Neural crest cell (in vitro differentiated cells): ENCODE measurements at regions not wholly inside any gene's neighbourhood (a gene's known extent, or its start where the extent isn't known, plus 50 kb on each side); places are given as distances from the start of the nearest gene placed in this dataset.
A peak's percentile ranks its signal among the peaks of the same experiment; 100 is the strongest.
"Not testable (repeated sequence)": the region's sequence is repeated elsewhere in the genome, so short reads cannot be mapped to it uniquely, and the experiment has no call there.

ENCODE experiments used
- DNase-seq: peaks from one replicate; pipeline ENCODE4 v3.0.0; 2021; ENCODE audit warnings: low read depth, mixed read lengths, low spot score
- H3K27ac Mint-ChIP-seq: one replicate; pipeline ENCODE4 v1.8.0; 2021; ENCODE audit warnings: mild to moderate bottlenecking, mixed read lengths; ENCODE audit not compliant: unreplicated experiment
- H3K27me3 Mint-ChIP-seq: 2 replicates; pipeline ENCODE4 v1.8.0; 2021; ENCODE audit warnings: low read depth, mild to moderate bottlenecking, mixed read lengths
- H3K36me3 Mint-ChIP-seq: 2 replicates; pipeline ENCODE4 v1.8.0; 2021; ENCODE audit warnings: low read depth, mild to moderate bottlenecking, mixed read lengths
- H3K4me1 Mint-ChIP-seq: 2 replicates; pipeline ENCODE4 v1.8.0; 2021; ENCODE audit warnings: mixed read lengths
- H3K4me3 Mint-ChIP-seq: one replicate; pipeline ENCODE4 v1.8.0; 2021; ENCODE audit warnings: mild to moderate bottlenecking, mixed read lengths
- H3K9me3 Mint-ChIP-seq: 2 replicates; pipeline ENCODE4 v1.8.0; 2021; ENCODE audit warnings: mixed read lengths
- CTCF ChIP-seq: fragments of 200-600 bp; sonication (generic); conservative IDR thresholded peaks from 2 replicates; pipeline ENCODE4 v1.5.0; 2021; ENCODE audit warnings: antibody characterized with exemption, mild to moderate bottlenecking

GRCh38 chr14:98932431-98933325 is 339.3 kb downstream of the BCL11B start:
- TF ChIP-seq CTCF = no peak
- Mint-ChIP-seq H3K4me1 (peaks cover 19% of the 10 kb centered on the region), H3K4me3 (no peak overlapping the region), H3K27ac (no peak overlapping the region), H3K36me3 (no peaks in the 10 kb centered on the region), H3K27me3 (peaks cover 10% of the 10 kb centered on the region), H3K9me3 (no peaks in the 10 kb centered on the region)
- DNase-seq = no peak

- not testable (repeated sequence) for H3K36me3 Mint-ChIP-seq, H3K9me3 Mint-ChIP-seq, H3K27me3 Mint-ChIP-seq, DNase-seq, H3K27ac Mint-ChIP-seq, H3K4me3 Mint-ChIP-seq
- H3K4me1 Mint-ChIP-seq = peaks cover 19% of the 10 kb centered on the region
Observed at GRCh38 chr14:98934569-98934968, 337.4 kb downstream of the BCL11B start.

GRCh38 chr14:98935921-98936320 is 336.1 kb downstream of the BCL11B start:
- Mint-ChIP-seq H3K36me3 (no peaks in the 10 kb centered on the region), H3K4me3 (no peak overlapping the region), H3K27me3 (peaks cover 16% of the 10 kb centered on the region), H3K9me3 (no peaks in the 10 kb centered on the region), H3K27ac (no peak overlapping the region), H3K4me1 (peaks cover 19% of the 10 kb centered on the region)
- no peak for DNase-seq
- TF ChIP-seq CTCF = no peak

GRCh38 chr14:98937021-98937420 is 335.0 kb downstream of the BCL11B start:
- no peak for TF ChIP-seq CTCF
- Mint-ChIP-seq H3K4me3 (no peak overlapping the region), H3K4me1 (peaks cover 10% of the 10 kb centered on the region), H3K27me3 (peaks cover 16% of the 10 kb centered on the region), H3K27ac (no peak overlapping the region), H3K36me3 (no peaks in the 10 kb centered on the region), H3K9me3 (no peaks in the 10 kb centered on the region)
- no peak for DNase-seq

- no peaks in the 10 kb centered on the region for H3K36me3 Mint-ChIP-seq
- no peak overlapping the region for H3K4me3 Mint-ChIP-seq
- peaks cover 14% of the 10 kb centered on the region for H3K27me3 Mint-ChIP-seq
- TF ChIP-seq CTCF = no peak
- peaks cover 1% of the 10 kb centered on the region for H3K4me1 Mint-ChIP-seq
- DNase-seq = no peak
- H3K9me3 Mint-ChIP-seq = no peaks in the 10 kb centered on the region
- peak overlapping the region; percentile 1 for H3K27ac Mint-ChIP-seq
Observed at GRCh38 chr14:98937712-98938505, 334.1 kb downstream of the BCL11B start.
